Muscle layer of duodenum (tissue), 2 donors: ENCODE measurements at regions not wholly inside any gene's neighbourhood (a gene's known extent, or its start where the extent isn't known, plus 50 kb on each side); places are given as distances from the start of the nearest gene placed in this dataset.

ENCODE experiments used
- H3K27ac ChIP-seq: one replicate; pipeline ENCODE4 v1.7.0; 2013; ENCODE audit warnings: mild to moderate bottlenecking, low read length
- H3K27me3 ChIP-seq: one replicate; pipeline ENCODE4 v1.7.0; 2013; ENCODE audit warnings: low read depth, mild to moderate bottlenecking, control low read depth, low read length
- H3K36me3 ChIP-seq, 2 donors: one replicate each; pipeline ENCODE4 v1.7.0; 2013; ENCODE audit warnings: low read length in 2 of 2, control low read depth in 1 of 2, mild to moderate bottlenecking in 1 of 2; ENCODE audit not compliant: insufficient read depth in 2 of 2, control insufficient read depth in 1 of 2
- H3K4me1 ChIP-seq, 2 donors: one replicate each; pipeline ENCODE4 v1.7.0; 2013; ENCODE audit warnings: low read length in 2 of 2, mild to moderate bottlenecking in 2 of 2, control low read depth in 1 of 2, moderate library complexity in 1 of 2; ENCODE audit not compliant: insufficient read depth in 2 of 2, control insufficient read depth in 1 of 2
- H3K4me3 ChIP-seq, 2 donors: one replicate each; pipeline ENCODE4 v1.7.0; 2013; ENCODE audit warnings: low read length in 2 of 2, low read depth in 1 of 2, mild to moderate bottlenecking in 1 of 2
- H3K9me3 ChIP-seq, 2 donors: one replicate each; pipeline ENCODE4 v1.7.0; 2013; ENCODE audit warnings: low read length in 2 of 2, control low read depth in 1 of 2, mild to moderate bottlenecking in 1 of 2; ENCODE audit not compliant: control insufficient read depth in 1 of 2
- donor health status: healthy.

- Histone ChIP-seq H3K9me3 (no peaks in the 10 kb centered on the region), H3K4me1 (no peaks in the 10 kb centered on the region), H3K27me3 (no peaks in the 10 kb centered on the region), H3K27ac (no peak overlapping the region), H3K36me3 (no peaks in the 10 kb centered on the region), H3K4me3 (no peak overlapping the region)
Observed at GRCh38 chr18:2096551-2096950, 474.8 kb downstream of the METTL4 start.

DNA sequence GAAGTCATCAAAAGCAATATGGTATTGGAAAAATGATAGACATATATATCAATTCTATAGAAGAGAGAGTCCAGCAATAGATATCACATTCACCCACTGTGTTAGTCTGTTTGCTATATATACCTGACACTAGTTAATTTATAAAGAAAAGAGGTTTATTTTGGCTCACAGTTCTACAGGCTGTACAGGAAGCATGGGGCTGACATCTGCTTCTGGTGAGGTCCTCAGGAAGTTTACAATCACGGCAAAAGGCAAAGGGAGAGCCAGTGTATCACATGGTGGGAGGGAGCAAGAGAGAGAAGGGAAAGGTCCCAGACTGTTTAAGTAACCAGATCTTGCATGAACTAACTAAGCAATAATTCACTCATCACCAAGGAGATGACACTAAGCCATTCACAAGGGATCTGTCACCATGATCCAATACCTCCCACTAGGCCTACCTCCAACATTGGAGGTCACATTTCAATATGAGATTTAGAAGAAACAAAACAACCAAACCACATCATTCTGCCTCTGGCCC lies 470.6 kb downstream of the METTL4 start:
- Histone ChIP-seq H3K4me3 (no peak overlapping the region), H3K4me1 (no peaks in the 10 kb centered on the region), H3K27me3 (no peaks in the 10 kb centered on the region), H3K36me3 (no peaks in the 10 kb centered on the region), H3K27ac (no peak overlapping the region), H3K9me3 (no peaks in the 10 kb centered on the region)

- Histone ChIP-seq H3K4me3 (no peak overlapping the region), H3K36me3 (no peaks in the 10 kb centered on the region), H3K27me3 (no peaks in the 10 kb centered on the region), H3K27ac (no peak overlapping the region), H3K4me1 (no peaks in the 10 kb centered on the region), H3K9me3 (no peaks in the 10 kb centered on the region)
Observed at GRCh38 chr18:2102022-2102421, 469.3 kb downstream of the METTL4 start.

DNA sequence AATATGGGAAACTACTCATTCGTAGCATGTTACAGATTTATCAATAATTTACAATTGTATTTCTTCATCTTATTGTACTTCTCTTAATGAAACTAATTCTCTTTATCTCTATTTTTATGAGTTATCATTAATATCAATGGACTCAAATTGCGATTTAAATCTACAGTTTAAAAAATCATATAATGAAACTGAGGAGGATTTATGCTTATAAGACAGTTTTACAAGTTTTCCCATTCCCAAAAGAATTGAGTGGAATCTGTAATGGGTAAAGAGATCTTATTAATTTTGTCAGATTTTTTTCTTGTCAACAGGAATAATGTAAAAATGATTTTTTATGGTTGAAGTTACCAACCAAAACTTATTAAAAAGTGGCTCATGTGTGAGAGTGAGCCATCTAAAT lies 468.0 kb downstream of the METTL4 start:
- Histone ChIP-seq H3K9me3 (no peaks in the 10 kb centered on the region), H3K36me3 (no peaks in the 10 kb centered on the region), H3K4me1 (no peaks in the 10 kb centered on the region), H3K4me3 (no peak overlapping the region), H3K27me3 (no peaks in the 10 kb centered on the region), H3K27ac (no peak overlapping the region)

DNA sequence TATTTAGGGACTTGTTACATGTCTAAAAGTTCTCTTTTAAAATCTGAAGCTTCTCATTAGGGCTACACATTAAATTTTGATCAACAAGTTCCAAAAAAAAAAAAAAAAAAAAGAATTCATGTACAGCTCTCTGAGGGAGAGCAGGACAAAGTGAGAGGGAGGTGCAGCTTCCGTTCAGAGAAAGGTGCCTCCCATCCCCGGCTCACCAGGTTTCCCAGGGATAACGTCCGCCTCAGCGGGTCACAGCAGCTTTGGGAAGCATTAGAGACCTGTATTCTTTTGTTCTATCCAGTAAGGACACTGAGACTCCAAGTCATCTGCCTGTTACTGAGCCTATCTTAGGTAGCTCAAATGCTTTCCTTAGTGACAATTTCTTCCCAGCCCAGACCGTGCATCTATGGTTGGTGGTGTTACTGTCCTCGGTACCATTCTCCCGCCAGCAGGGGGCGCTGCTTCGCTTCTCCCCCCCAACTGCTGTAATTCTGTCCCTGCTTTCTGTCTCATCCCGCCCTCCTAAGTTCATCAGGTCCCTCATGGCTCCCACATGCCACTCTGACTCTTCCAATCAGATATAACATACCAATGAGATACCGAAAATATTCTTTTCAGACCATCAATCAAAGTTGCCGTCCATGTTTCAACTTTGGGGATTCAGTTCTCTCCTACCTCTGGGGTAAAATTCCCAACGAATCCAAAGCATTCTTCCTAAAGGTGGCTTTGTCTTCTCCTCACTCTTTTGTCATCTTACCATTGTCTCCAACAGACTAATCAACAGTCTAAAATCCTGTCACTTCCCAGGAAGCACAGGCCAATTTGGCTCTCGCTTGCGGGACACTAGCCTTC lies 466.5 kb downstream of the METTL4 start:
- Histone ChIP-seq H3K27me3 (no peaks in the 10 kb centered on the region), H3K36me3 (no peaks in the 10 kb centered on the region), H3K9me3 (no peaks in the 10 kb centered on the region), H3K4me1 (no peaks in the 10 kb centered on the region), H3K4me3 (no peak overlapping the region), H3K27ac (no peak overlapping the region)

GRCh38 chr18:2108591-2108990 lies 462.7 kb downstream of the METTL4 start:
- Histone ChIP-seq H3K27me3 (no peaks in the 10 kb centered on the region), H3K4me3 (no peak overlapping the region), H3K36me3 (no peaks in the 10 kb centered on the region), H3K27ac (no peak overlapping the region), H3K9me3 (no peaks in the 10 kb centered on the region), H3K4me1 (no peaks in the 10 kb centered on the region)

GRCh38 chr18:2111456-2111855 lies 459.8 kb downstream of the METTL4 start:
- Histone ChIP-seq H3K27ac (no peak overlapping the region), H3K27me3 (no peaks in the 10 kb centered on the region), H3K9me3 (no peaks in the 10 kb centered on the region), H3K36me3 (no peaks in the 10 kb centered on the region), H3K4me3 (no peak overlapping the region), H3K4me1 (no peaks in the 10 kb centered on the region)

GRCh38 chr18:2112435-2113045 lies 458.8 kb downstream of the METTL4 start:
- Histone ChIP-seq H3K4me3 (no peak overlapping the region), H3K36me3 (no peaks in the 10 kb centered on the region), H3K27ac (no peak overlapping the region), H3K27me3 (no peaks in the 10 kb centered on the region), H3K9me3 (no peaks in the 10 kb centered on the region), H3K4me1 (no peaks in the 10 kb centered on the region)

DNA sequence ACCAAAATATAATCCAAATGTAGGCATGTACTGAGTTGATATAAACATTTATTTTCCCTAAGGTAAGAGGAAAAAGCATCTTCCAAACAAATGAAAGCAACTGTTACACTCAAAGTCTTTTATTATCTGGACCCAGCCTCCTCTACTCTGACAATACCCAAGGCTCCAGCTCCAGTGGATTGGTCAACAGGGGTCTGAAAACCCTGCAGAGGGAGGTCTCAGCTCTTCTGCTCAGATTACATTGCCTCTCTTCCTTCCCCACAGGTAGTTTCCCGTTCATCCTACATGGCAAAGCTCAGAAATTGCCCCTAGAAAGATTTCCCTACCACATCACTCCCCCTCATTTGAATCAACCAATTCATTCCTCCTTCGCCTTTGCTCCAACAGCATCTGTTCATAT lies 457.0 kb downstream of the METTL4 start:
- H3K27ac ChIP-seq: no peak overlapping the region
- no peaks in the 10 kb centered on the region for H3K36me3 ChIP-seq
- H3K4me3 ChIP-seq: no peak overlapping the region
- no peaks in the 10 kb centered on the region for H3K27me3 ChIP-seq
- no peaks in the 10 kb centered on the region for H3K4me1 ChIP-seq
- H3K9me3 ChIP-seq: no peaks in the 10 kb centered on the region

- no peak overlapping the region for H3K27ac ChIP-seq
- H3K36me3 ChIP-seq: no peaks in the 10 kb centered on the region
- no peaks in the 10 kb centered on the region for H3K4me1 ChIP-seq
- no peaks in the 10 kb centered on the region for H3K27me3 ChIP-seq
- H3K4me3 ChIP-seq: no peak overlapping the region
- no peaks in the 10 kb centered on the region for H3K9me3 ChIP-seq
Observed at GRCh38 chr18:2114765-2115164, 456.5 kb downstream of the METTL4 start.

GRCh38 chr18:2121224-2121623 lies 450.1 kb downstream of the METTL4 start:
- Histone ChIP-seq H3K4me3 (no peak overlapping the region), H3K36me3 (no peaks in the 10 kb centered on the region), H3K4me1 (no peaks in the 10 kb centered on the region), H3K27me3 (no peaks in the 10 kb centered on the region), H3K27ac (no peak overlapping the region), H3K9me3 (no peaks in the 10 kb centered on the region)
